Stimulated activated CD4-positive, alpha-beta T cell treated with anti-CD3 and anti-CD28 coated beads, Interleukin-15, amount 100 ng/mL, for 48 hours (primary cell): ENCODE measurements at regions not wholly inside any gene's neighbourhood (a gene's known extent, or its start where the extent isn't known, plus 50 kb on each side); places are given as distances from the start of the nearest gene placed in this dataset.

ENCODE experiments used
- DNase-seq, 2 donors: peaks; one replicate each; pipeline ENCODE4 v3.0.0-alpha.2; 2020; ENCODE audit warnings: low read depth in 2 of 2

DNA sequence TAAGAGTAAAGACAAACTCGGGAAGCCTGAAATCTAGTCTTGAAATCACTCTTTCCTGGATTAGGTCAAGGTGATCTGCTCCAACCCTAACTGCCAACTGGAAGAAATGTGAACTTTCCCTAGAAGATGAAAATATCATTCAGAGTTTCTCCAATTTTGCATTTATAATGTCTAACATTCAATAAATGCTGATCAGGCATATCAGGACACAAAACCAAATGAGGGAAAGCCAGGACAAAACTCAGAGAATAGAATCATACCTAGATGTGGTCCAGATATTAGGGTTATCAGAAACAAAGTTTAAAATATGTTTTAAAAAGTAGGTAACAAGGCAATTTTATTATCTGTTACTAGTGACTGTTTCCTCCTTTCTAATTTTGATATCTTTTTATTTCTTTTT, 335.5 kb upstream of the MAP3K7 start:
- DNase-seq = no peak

DNA sequence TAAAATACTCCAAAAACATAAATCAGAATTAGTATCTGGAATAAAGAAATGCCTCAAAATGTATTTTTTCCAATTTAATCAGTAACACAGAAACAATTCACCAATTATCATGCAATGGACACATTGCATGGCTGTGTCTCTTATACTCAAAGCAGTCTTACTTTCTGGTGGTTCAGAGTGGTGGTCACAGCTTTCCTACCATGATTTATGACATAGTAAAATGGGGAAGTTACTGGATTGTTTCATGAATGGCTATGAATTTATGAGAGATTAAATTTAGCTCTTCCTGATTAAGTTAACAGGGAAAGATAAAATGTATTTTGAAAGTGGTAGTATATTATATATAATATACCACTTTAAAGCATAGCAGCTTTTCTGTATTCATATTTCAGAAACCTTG, 331.5 kb upstream of the MAP3K7 start:
- no peak for DNase-seq

DNA sequence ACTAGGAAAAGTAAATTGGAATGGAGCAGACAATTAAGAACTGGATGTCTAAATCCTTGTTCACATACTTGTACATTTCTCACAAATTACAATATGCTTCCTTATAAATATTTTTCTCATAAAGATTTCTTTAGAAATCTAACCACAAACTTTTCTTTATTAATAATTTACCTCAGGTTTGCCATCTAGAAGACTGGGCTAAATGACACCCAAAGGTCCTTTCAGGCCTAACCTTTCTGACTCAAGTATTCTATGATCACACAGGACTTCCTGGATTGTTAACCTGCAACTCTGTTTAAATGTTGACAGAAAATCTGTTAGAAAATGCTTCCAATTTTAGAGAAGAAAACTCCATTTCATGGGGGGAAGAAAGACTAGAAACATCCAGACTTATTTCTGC, 330.5 kb upstream of the MAP3K7 start:
- no peak for DNase-seq

- DNase-seq = no peak
Measured at GRCh38 chr6:90916968-90917367, 330.1 kb upstream of the MAP3K7 start.

GRCh38 chr6:90915224-90915915, 328.5 kb upstream of the MAP3K7 start:
- no peak for DNase-seq

- DNase-seq = no peak
Measured at GRCh38 chr6:90914312-90914711, 327.4 kb upstream of the MAP3K7 start.

GRCh38 chr6:90913266-90913960, 326.5 kb upstream of the MAP3K7 start:
- no peak for DNase-seq

DNA sequence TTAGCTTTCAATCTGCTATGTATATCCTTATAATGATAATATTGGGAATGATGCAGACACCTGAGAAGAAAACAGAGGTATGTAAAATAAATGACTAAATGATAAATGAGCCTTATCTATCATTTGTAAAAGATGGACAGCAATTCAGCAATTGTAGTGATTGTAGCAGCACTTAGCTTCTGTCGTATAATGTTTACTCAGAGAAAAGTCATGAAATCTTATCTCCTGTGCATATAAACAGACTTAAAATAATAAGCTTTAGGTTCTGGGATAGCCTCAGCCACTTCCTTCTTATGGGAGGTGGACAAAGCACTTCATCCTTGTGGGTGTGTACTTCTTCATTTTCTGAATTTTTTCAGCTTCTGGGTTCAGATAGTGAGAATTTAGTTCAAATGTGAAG, 324.8 kb upstream of the MAP3K7 start:
- no peak for DNase-seq

GRCh38 chr6:90910893-90911292, 324.0 kb upstream of the MAP3K7 start:
- no peak for DNase-seq

DNA sequence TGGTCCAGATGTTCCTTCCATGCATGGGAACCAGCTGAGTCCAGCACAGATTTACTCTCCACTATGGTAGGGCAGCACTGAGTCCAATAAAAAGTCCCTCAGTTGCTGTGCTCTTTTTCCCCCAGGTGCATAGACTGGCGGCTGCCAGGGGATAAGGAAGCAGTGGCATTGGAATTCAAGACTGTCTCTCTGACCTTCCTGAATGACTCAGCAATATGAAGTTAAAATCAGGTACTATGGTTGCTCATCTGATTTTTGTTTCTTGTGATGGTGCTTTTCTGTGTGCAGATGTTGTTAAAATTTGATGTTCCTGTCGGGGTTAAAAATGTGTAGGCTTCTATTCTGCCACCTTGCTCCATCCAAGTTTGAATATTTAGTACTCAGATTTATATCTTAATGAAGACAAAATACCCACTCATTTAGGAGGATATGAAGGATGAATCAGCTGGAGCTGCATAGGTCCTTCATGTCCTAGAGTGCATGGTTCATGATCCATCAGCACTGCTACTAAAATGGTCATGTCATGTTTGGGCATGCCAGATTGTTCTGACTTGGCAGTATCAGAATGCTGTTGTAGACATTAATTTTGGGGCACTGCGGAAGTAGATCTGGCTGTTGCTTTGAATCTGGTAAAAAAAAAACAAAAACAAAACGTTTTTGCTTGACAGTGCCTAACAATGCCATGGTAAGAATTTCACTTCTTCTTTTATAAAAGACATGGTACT, 321.2 kb upstream of the MAP3K7 start:
- DNase-seq = no peak

DNA sequence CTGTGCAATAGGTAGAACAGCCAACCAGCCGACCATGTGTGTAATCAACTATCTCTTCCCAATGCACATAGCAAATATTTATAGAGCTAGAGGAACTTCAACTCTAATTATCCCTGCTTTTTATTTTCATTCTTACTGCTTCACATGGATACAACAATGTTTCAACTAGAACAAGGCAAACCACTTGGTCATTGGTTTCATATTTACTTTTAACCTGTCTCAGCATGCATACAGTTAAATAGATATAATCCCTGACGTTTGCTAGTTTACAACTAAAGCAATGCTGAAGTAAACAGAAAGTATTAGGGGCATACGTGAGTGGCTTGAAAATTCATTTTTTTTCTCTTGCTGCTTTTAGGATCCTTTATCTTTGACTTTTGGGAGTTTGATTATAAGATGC, 318.5 kb upstream of the MAP3K7 start:
- DNase-seq = no peak

DNA sequence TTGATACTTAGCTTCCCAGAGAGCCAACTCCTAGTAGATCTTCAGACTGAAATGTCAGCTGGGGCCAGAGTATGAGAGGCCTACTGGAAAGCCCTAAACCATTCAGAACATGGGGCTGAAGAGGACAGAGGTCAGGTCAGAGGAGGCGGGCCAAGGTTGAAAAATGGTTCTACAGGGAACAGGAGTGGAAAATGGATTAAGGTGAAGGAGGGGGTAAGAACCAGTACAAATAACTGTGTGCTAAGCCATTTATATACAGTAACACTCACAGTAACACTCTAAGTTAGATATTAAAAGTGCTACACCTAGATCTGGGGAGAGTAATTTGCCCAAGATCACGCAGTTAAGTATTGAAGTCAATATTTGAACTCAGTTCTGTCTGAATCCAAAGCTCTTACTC, 313.2 kb upstream of the MAP3K7 start:
- no peak for DNase-seq

GRCh38 chr6:90898763-90899162, 311.9 kb upstream of the MAP3K7 start:
- DNase-seq = no peak

- no peak for DNase-seq
Measured at GRCh38 chr6:90896075-90896547, 309.2 kb upstream of the MAP3K7 start.

DNA sequence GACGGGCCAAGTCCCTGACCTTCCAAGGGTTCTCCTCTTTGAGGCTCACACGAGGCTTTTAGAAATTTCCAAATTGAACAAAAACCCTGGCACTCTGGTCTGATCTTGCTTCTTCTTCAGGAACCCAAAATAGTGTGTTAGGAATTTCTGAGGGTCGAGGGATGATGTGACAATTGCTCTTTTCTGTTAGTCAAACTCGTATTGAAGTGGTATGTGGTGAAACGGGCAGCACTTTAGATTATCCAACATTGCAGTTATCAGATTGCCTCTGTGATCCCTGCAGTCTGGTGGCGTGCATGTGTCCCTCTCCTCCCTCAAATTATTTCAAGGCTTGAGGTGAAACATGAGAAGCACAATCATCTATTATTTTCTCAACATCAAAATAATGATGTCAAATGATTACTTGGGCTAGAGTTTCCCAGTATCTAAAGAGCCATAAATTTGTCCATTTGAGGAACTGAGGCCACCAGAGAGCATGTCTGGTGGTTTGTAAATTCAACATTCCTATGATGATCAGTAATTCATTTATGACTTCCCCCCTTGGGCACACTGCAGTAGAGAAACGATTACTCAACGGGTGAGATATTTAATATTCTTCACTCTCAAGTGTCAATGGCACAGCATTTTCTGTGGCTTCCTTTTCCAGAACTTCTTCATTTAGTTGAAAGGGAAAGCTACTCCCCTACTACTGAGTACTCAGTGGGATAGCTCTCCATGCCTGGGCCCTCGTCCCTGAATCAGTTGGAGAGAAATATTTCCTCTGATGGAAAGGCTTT, 308.6 kb upstream of the MAP3K7 start:
- no peak for DNase-seq

DNA sequence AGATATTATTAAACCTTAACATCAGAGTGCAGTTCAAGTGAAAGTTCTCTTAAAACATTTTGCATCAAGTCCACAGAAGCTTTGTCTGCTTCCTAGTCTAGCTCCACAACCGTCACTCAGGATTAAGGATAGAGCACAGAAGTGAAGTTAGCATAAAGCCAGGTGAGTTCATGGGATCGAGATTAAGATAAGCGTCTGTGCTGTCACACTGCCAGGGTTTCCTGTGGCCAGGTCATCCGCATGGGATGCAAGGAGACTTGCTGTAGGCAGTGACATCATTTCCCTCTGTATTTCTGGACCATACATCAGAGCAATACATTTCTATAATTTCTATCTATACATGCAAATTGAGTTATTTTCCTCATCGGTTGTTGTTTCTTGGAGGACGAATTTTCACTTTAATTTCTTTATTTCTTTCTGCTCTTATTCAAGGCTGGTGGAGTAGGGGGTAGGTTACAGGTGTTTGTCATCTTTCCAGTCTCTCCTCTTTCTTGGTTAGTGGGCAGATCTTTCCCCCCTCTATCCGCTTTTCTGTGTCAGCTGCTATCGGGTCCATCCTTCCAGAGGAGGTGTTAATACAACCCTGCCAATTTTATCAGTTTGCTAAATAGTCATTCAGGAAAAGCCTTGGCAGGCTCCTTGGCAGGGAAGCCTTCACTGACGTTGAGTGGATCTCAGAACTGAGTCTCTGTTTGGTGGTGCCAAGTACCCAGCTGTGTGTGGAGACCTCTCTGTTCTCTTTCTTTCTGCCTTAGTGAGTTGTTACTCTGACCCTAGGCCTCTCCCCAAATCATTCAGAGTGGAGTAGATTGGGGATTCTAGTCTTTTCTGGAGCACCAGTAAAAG, 307.6 kb upstream of the MAP3K7 start:
- no peak for DNase-seq

- no peak for DNase-seq
Measured at GRCh38 chr6:90893400-90893799, 306.5 kb upstream of the MAP3K7 start.

- DNase-seq = no peak
Measured at GRCh38 chr6:90892271-90892670, 305.4 kb upstream of the MAP3K7 start.

- no peak for DNase-seq
Measured at GRCh38 chr6:90891355-90891754, 304.5 kb upstream of the MAP3K7 start.

GRCh38 chr6:90890683-90891330, 303.9 kb upstream of the MAP3K7 start:
- no peak for DNase-seq

GRCh38 chr6:90887764-90888163, 300.9 kb upstream of the MAP3K7 start:
- DNase-seq = no peak
